Activated CD4-positive, alpha-beta T cell treated with anti-CD3 and anti-CD28 coated beads, Interleukin-2, Interleukin-4, amounts not matched to agents 100 ng/mL and 50 ng/mL, durations not matched to agents 16 hours and 8 hours (primary cell): ENCODE measurements at regions not wholly inside any gene's neighbourhood (a gene's known extent, or its start where the extent isn't known, plus 50 kb on each side); places are given as distances from the start of the nearest gene placed in this dataset.

Experiments used
- DNase-seq: peaks from one replicate; pipeline ENCODE4 v3.0.0-alpha.2; 2020; ENCODE audit warnings: low spot score

DNA sequence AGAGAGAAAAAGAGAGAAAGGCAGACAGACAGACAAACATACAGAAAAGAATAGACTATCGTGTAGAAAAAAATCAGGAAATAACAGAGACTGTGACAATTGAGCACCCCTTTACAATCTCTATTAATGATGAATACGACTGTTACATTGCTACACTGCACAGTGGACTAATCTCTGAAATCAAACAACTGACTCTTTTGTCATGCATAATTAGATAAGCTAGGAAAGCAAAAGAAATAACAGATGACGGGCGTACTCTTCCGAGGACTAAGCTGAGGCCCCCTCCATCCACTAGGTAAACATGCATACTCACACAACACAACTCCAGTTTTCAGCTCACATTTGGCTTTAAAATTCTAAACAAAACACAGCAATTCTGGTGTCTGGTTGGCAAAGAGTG is 267.0 kb downstream of the NOL4 start:
- no peak for DNase-seq

DNA sequence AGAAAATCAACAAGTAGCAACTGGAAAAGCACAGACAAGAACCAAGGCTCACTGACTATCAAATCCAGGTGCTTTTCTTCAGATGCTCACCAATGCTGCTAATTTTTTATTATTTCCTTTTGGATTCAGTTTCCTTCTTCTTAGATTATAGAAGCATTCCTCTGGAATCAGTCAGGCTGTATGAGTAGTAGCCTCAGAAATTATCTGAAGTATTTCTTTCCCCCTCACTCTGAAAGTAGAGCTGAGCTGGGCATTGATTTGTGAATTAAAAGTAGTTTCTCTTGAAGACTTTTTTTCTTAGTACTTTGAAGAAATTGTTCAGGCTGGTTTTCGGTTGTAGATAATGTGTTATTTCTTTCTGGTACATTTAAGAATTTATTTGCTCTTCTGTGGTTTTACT is 273.7 kb downstream of the NOL4 start:
- no peak for DNase-seq

DNA sequence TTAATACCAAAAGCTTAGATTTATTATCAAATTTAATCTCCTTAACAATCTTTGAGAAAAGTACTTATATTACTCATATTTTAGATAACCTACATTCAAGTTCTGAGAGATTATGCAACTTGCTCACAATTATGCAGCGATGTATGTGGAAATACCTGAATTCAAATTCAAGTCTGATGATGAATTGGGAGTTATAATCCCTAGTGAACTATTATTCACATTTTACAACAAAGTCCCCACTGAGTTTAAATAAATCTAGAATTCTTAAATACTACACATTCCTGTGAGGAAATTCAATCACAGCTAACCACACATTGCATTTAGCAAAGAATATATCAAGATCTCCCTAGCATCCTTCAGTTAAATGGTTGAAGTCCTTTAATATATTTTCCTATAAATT is 278.4 kb downstream of the NOL4 start:
- DNase-seq, result no peak

DNA sequence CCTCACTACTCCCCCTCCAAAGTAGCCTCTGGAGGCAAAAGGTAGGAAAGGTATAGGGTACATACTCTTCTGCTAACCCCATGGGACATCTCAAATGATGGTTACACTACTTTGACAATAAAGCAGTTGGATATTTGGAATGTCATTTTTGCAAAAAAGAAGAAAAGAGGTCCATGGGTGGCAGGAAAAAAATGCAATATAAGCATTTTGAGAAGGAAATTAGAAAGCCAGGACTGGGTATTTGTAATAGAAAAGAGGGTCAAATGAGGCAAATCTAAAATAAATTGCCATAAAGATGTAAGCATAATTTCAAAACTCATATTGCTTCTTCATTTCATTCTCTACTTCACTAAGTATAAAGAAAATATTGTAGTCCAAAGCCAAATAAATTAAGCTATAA is 280.2 kb downstream of the NOL4 start:
- DNase-seq, result no peak

DNA sequence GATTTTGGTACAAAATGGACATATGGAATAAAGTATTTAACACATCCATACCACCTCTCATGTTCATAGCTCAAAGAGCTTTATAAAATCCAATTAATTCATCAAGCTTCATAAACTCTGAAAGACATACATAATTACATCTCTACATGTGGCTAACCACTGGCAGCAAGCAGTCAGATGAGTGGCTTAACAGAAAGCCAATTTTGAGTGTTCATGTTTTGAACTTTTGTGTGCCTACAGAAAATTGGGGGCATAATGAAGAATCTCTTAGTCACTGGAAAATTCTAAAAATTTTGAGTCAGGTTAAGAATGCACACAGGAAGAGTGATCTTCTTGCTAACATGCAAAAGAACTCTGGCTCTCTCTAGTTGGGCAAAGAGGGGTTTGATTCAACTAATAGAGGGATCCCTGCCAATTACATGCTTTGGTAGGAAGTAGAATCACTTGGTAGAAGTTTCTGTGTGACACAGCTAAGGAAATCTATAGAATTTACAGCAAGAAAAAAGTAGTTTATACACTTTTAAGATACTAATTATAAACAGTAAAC is 287.4 kb downstream of the NOL4 start:
- no peak for DNase-seq

DNA sequence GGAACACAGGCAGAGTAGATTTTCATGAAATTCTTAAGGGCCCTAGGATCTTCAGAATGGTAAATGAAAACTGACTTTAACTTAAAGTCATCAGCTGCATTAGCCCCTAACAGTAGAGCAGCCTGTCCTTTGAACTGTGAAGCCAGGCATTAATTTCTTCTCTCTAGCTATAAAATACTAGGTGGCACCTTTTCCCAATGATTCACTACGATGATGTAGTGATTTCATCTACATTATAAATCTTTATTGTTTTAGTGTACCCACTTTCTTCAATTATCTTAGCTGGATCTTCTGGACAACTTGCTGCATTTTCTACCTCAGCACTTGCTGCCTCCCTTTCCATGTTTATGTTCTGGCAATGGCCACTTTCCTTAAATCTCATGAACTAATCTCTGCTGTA is 290.5 kb downstream of the NOL4 start:
- no peak for DNase-seq

DNA sequence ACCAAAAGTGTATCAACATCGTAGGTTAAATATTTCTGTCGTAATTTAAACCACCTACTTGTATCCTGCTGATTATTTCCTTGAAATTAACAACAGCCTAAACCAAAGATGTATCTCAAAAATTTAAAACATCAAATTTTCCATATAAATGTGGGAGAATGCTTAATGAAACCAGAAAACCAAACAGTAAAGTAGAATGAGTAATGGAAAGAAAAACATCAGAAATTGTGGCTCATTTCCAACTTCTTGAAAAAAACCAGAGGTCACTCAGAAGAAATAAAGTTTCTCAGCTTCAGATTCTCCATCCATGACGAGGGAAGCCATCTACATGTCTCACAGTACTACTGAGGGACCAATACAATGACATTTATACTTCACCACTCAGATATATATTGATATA is 296.5 kb downstream of the NOL4 start:
- no peak for DNase-seq

DNA sequence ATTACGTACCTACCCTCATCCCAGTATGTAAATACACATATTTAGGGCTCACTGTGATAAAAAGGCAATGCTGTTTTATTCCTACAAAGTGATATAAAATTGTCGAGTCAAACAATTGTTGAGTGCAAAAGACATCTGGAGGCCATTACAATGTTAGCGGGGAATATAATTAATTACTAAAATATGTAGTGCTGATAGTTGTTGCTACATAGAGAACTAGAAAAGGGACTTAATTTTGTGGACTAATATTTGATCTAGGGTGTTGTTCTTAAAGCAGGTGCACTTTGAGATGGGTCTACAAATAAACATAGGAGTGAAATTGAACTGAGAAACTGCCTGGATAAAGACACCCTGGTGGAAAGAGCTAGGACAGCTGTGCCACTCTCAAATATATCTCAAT is 300.1 kb downstream of the NOL4 start:
- DNase-seq, result no peak

DNA sequence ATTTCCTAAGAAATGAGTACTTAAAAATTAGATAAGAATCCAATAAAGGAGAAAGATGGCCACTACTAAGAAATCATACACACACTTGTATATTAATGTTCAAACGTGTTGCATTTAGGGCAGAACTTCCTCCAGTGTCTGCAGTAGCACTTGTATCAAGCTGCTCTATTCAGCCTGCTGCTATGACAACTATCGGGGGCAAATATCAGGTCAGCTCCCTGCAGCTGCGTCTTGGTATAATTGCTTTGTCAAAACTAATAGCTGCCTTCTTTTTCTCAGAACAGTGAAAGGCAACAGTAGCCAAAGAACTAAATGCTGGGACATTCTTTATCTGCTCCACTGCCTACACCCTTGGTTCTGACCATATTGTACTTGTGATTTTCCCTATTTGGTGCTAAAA is 300.7 kb downstream of the NOL4 start:
- DNase-seq, result no peak

DNA sequence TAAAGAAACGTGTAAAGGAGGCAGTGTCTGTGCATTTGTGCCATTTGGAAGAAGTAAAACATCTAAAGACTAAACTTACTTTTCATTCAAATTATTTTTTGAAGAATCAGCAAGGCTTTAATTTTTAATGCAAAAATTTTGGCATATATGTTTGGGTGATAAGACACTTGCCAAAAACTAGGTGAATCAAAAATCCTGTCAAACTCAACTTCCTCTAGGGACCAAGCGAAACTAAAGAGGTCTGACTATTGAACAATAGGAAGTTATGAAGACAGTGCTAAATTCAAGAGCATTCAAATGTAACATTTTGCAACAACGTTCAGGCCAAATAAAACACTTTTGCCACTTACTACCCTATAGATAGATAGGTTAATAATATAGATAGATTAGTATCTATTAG is 306.1 kb downstream of the NOL4 start:
- DNase-seq, result no peak

DNA sequence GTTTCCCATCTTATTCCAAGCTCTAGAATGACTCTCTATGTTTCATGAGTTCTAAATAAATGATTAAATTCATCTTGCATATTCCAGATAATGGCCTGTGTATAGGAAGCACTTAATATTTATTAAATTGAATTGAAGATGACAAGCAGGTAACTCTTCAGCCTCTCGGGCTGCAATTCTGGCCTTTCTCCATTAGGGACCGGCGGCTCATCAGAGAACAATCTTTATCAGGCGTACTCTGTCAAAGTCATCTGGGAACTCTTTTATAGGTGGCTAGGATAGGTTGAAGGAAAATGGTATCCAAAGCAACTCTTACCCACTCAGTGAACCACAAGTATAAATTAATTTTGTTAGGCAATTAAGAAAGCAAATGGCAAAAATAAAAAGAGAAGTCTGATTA is 308.5 kb downstream of the NOL4 start:
- DNase-seq, result no peak

DNA sequence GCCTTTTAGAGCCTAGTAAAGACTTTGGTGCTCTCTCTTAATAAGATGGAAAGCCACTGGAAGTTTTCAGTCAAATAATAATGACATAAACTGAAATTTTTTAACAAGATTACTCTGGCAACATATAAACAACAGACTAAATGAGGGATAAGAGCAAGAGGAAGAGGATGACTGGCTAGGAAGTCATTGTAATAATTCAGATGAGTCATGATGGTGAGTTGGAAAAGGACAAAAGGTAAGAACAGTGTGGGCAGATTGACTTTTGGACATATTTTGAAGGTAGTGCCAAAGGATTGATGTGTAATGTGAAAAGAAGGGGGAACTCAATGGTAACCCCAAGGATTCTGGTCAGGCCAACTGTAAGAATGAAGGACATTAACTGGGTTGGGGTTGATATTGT is 310.3 kb downstream of the NOL4 start:
- no peak for DNase-seq

DNA sequence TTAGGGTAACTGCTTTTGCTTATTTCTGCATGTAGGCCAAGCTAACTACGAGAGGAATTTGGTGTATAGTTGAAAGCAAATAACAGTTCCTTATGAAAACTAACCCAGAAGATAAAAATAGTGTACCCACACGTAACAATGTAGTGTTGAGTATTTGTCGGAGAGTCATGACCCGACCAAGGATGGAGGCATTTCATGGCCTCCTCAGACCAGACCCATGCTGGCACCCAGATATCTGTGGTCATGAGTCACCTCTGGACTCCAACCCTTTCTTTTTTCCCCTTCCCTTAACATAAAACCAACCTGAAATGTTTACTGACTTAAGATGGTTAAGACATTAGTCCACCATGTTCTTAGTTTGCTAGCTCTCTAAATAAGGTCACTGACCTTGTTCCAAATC is 318.7 kb downstream of the NOL4 start:
- DNase-seq, result no peak

DNA sequence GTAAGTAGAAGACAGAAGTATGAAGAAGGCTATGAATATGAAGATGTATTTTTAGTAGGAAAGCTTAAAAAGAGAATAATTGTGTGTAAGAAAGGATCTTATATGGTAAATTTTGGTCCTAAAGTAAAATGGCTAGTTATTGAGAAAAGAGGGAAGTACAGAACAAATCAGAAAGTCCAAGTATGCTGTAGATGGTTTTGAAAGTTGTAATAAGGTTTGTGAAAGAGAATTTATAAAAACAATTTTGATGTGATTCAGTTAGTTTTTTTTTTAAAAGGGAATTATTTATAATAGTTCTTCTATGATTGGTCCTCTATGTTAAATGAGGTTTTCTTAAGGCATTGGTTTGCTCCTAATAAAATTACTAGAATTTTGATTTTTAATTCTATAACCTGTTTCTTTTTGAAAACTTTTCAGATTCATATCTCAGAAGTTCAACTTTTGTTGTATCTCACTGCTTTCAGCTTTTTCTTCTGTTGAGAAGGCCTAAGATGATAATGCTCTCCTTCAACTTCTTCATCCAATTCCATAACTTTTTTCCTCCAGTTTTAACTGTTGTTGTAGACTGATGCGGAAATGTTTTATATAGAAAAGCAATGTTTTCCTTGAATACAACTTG is 322.7 kb downstream of the NOL4 start:
- DNase-seq, result no peak

DNA sequence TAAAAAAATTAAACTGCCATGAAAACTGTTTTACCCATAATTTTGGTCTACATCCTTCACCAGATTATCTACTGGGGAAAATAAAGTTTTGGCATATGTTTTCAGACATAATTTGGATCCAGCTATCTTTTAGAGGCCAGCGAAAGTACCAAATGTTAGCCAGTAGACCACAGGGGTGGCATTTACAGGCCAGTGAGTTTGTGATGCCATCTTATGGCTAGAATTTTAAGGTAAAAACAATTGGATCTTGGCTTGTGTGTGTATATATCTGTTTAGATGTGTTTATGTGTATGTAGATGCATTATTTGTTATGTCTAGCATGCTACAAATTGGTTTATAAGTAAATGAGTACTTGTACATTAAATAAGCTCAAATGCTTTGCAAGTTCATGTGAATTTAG is 322.6 kb downstream of the ASXL3 start:
- DNase-seq, result no peak

DNA sequence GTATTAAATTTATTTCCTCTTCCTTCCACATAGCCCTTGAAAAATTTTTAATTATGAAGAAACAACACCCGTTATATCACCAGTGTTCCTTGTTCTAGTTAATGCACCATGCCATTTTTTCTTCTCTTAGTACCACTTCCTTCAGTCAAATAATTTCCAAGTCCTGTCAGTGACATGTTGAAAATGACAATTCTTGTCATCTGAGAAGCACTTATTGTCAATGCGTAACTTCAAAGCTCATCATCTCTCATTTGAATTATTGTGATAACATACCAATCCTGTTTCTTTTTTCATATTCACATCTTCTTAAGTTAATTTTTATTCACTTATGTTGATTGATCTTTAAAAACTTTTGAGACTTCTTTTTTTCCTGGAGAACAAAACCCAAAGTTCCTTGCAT is 320.4 kb downstream of the ASXL3 start:
- no peak for DNase-seq

DNA sequence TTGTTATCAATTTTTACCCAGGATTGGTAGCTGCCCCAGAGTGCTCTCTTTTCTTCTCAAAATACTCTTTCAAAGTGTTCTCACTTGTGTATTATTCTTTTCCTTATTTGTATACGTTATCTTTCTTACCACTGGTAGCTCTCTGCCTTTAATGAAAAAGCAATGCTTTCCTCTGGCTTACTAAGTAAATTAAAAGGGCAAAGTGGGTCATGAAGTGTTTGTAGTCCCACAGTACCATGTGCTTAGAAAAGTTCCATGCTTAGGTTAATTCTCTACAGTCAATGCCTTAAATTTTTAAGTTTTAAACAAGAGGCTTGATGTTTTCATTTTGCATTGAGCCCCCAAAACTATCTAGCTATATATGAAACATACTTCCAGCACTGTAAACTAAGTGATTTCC is 300.2 kb downstream of the ASXL3 start:
- DNase-seq, result no peak

DNA sequence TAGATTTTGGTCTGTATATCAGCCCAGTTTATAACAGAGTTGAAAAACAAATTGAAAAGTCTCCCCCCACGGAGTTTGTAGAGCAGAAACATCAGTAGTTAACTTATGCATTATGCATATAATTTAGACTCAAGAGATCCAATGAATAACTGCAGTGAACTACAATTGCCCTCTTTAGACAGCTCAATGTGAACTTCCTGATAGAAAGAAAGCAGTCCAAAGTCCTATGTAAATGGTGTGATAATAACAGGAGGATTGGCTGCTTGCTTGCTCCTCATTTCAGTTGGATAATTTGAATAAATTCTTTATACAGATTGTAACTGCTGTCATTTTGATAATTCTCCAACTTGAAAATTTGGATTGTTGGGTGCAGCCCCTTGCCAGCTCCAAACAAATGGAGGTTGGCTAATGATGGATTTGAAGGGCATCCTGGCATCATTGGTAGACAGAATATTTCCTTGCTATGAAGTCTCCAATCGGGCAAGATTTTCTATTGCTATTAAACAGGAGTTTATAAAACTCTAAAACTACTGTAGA is 297.1 kb downstream of the ASXL3 start:
- no peak for DNase-seq

DNA sequence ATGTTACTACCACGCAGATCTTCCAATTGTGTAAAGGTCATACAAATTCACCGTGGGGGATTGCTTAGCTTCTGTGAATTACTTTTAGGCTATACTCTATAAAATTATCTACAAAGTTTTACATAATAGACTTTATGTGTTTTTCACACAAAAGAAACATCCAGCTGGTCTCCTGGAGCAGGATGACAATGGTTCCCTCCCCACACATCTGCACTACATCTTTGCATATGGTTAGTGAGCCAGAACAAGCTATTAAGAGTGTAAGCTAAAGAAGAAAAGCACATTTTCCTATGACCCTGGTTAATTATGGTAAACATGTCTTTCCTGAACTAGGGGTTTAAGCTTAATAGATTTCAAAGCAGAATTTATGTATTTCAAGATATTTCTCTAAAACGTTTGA is 295.1 kb downstream of the ASXL3 start:
- no peak for DNase-seq

DNA sequence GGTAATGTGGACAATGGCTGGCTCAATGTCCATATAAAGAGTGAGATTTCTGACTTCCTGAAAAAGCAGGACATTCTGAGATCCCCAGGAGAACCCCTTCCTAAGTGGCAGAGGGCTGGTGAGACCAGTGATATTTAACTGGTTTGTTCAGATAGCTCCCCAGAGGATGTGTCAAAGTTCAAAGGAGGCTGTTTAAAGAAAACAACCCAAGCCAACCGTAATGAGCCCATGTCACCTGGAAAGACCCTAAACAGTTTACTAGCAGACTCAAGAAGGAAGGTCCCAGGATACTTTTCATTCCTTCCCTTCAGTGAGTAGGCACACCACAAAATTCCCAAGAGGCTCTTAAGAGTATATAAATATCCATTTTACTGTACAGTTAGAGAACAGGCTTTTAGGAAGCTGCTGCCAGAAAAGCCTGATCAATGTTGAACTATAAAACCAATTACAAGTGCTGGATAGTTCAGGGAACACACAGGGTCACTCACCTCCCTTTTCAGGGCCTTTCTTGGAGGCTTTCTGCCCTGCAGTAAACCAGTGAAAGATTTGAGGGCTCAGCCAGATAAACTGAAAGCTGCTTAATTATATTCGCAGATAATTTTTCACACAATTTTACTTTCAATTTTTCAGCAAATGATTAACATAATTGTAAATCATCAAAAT is 293.5 kb downstream of the ASXL3 start:
- DNase-seq, result no peak

DNA sequence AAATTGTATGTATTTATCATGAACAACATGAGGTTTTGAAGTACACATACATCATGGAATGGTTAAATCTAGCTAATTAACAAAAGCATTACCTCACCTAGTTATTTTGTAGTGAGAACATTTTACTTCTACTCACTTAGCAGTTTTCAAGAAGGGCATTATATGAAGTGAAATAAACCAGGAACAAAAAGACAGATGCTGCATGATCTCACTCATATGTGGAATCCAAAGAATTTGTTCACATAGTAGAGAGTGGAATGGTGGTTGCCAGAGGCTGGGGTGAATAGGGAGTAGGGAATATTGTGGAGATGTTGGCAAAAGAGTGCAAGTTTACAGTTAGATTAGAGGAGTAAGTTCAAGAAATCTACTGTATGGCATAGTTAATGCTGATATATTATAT is 292.0 kb downstream of the ASXL3 start:
- no peak for DNase-seq

DNA sequence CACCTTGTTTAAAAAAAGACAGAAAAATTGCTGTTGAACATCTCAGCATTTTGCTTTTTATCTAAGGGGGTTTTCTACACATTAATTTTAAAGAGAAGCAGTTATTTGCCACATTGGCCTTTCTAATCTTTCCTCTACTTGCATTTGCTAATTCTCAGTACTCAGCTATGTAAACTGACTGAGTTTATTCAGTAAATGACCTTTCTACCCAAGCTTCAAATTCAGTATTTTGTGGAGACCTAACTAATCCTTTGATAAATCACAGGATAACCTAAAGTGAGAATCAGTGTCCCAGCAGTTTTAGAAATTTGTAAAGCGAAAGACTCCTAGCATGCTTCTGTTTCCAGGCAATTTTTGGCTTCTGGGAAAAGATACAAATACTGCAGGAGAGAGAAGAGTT is 288.4 kb downstream of the ASXL3 start:
- no peak for DNase-seq

DNA sequence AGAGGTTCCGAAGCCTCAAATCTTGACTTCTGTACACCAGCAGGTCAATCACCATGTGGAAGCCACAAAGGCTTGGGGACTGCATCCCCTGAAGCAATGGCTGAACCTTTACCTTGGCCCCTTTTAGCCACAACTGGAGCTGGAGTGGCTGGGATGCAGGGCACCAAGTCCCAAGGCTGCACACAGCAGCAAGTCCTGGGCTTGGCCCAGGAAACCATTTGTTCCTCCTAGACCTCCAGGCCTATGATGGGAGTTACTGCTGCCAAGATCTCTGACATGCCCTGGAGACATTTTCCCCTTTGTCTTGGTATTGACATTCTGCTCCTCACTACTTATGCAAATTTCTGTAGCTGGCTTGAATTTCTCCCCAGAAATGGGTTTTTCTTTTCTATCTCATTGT is 285.9 kb downstream of the ASXL3 start:
- no peak for DNase-seq

DNA sequence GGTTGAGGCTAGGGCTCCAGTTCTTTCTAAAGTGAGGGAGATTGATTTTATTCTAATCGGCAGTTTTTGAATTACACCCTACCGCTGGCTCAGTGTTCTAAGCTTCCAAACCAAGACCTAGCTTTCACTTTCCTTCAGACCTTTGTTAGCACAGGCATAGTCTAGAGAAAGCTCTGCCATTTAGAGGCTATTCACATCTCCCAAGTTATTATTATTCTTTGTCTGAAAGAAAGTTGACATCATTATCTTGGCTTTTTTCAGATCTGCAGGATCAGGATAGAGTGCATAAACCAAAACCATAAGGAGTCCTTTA is 276.8 kb downstream of the ASXL3 start:
- DNase-seq, result no peak
